ENCODE measurements at regions not wholly inside any gene's neighbourhood (a gene's known extent, or its start where the extent isn't known, plus 50 kb on each side); places are given as distances from the start of the nearest gene placed in this dataset.

DNA sequence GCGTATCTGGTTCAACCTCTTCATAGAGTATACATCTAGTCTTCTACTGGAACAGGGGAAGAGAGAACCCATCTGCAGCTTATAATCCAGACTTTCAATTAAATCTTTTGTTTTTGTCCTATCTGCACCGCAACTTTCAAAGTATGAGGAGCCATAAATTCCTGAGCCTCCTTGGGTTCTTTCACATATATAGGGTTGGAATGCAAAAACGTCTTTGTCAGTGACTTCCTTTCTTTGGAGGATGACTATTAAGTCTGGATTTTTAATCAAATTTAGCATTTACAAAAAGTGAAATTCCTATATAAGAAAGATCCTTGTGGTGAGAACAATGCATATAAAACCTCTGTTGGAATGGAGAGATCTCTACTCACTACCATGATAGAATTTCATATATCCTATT lies 370.8 kb downstream of the TMEM38B start:
- no peak overlapping the region for H3K4me3 ChIP-seq
- H3K4me1 ChIP-seq = no peaks in the 10 kb centered on the region
- intact Hi-C loops (cut with DNase I) = no loop called here
- ATAC-seq (no peak), DNase-seq (no peak)
- H3K36me3 ChIP-seq (replicated peaks in 1 of 2; ENCODE audit: insufficient read depth in 1 of 2, low read depth in 2 of 2) = no peaks in the 10 kb centered on the region
- WGBS, 2 donors = 62 to 66% methylated on average over 3 of the region's 3 CpGs
- no peaks in the 10 kb centered on the region for H3K9me3 ChIP-seq
- TF ChIP-seq POLR2A (IDR thresholded peaks at IDR 0.05) = no peak
- TF ChIP-seq, protein P1, sequence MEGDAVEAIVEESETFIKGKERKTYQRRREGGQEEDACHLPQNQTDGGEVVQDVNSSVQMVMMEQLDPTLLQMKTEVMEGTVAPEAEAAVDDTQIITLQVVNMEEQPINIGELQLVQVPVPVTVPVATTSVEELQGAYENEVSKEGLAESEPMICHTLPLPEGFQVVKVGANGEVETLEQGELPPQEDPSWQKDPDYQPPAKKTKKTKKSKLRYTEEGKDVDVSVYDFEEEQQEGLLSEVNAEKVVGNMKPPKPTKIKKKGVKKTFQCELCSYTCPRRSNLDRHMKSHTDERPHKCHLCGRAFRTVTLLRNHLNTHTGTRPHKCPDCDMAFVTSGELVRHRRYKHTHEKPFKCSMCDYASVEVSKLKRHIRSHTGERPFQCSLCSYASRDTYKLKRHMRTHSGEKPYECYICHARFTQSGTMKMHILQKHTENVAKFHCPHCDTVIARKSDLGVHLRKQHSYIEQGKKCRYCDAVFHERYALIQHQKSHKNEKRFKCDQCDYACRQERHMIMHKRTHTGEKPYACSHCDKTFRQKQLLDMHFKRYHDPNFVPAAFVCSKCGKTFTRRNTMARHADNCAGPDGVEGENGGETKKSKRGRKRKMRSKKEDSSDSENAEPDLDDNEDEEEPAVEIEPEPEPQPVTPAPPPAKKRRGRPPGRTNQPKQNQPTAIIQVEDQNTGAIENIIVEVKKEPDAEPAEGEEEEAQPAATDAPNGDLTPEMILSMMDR (IDR thresholded peaks at IDR 0.05) = no peak
- H3K27ac ChIP-seq = no peak overlapping the region
- no peaks in the 10 kb centered on the region for H3K27me3 ChIP-seq

DNA sequence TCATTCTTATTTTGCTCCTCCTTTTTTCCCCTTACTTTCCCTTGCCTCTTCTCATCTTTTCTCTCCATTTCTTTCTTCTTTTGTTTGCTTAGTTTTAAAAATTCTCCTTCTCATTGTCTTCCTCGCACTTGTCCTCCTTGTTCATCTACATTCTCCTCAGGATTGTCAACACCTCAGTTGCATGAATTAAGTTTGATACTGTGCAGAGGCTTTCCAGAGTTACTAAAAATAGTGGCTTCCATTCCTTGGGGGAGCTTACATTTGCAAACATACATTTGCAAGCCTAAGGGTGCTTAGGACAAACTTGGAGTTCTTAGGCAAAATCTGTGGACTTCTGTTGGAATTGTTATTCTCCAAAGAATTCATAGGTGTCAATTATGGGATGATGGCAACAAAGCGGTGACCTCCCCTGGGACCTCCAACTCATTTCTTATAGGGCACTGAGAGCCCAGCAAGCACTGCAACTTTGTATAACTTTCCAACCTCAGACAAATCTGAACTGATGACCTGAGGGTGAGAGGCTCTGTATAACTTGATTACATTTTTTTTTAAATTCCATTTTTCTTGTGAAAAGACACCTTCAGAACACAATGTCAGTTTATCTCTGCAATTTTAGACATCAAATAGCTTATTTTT lies 371.4 kb downstream of the TMEM38B start:
- 75 to 77% methylated on average over 2 of the region's 2 CpGs for WGBS, 2 donors

DNA sequence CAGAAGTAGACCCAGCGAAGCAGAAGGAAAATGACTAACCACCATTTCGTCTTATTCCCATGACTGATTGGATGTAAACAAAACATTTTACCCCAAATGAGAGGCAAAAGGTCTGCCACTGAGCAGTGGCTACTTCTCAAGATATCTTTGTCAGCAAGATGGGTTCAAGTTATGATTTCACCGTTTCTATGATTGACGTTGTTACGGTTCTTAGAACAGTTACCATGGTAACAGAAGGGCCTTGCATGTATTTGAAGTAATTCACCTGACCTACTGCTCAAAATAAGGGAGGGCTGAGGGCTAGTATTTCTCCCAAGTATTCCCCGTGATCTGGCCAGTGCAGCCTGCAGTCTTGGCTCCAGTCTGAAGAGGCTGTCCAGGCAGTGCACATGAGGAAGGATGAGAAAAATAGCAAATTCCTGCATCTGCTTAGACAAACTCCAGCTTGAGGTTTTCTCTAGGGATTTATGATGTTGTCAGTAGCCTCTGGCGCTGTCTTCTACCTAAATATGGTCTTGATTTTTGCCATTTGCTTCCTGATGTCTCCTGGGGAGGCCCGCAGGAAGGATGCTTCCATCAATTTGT lies 372.7 kb downstream of the TMEM38B start:
- Histone ChIP-seq H3K27me3 (no peaks in the 10 kb centered on the region), H3K36me3 (replicated peaks in 1 of 2; ENCODE audit: insufficient read depth in 1 of 2, low read depth in 2 of 2) (no peaks in the 10 kb centered on the region), H3K27ac (no peak overlapping the region), H3K4me1 (no peaks in the 10 kb centered on the region), H3K9me3 (no peaks in the 10 kb centered on the region), H3K4me3 (no peak overlapping the region)
- 60 to 62% methylated on average over 8 of the region's 8 CpGs for WGBS, 2 donors
- ATAC-seq (no peak), DNase-seq (no peak)
- TF ChIP-seq, protein P1 (IDR thresholded peaks at IDR 0.05) = no peak
- no peak for TF ChIP-seq POLR2A (IDR thresholded peaks at IDR 0.05)
- intact Hi-C loops (cut with DNase I) = no loop called here

More for the DNA sequence above, 371.4 kb downstream of the TMEM38B start:
- DNase-seq = no peak
- no peak overlapping the region for H3K27ac ChIP-seq
- no peaks in the 10 kb centered on the region for H3K9me3 ChIP-seq
- no peak overlapping the region for H3K4me3 ChIP-seq
- H3K36me3 ChIP-seq (replicated peaks in 1 of 2; ENCODE audit: insufficient read depth in 1 of 2, low read depth in 2 of 2) = no peaks in the 10 kb centered on the region
- ATAC-seq = no peak
- H3K4me1 ChIP-seq = no peaks in the 10 kb centered on the region
- no peaks in the 10 kb centered on the region for H3K27me3 ChIP-seq
- TF ChIP-seq, protein P1 (IDR thresholded peaks at IDR 0.05) = no peak
- intact Hi-C loops (cut with DNase I) = no loop called here

DNA sequence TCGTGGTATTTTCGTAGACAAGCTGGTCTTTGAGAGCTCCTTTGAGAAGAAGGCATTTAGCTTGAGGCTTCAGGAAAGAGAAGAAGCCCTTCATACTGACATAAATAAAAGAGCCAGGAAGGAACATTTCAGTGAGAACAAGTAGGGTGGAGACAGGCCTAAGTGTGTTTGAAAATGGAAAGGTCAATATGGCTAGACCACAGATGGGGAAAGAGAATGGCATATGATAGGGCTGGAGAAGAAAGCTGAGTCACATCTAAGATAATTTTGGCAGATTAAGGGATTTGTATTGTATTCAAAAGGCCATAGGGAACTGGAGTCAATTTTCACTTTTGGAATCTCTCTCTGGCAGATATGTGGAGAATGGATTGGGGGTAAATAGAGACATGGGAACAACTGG lies 374.9 kb downstream of the TMEM38B start:
- DNase-seq (no peak), ATAC-seq (no peak)
- intact Hi-C loops (cut with DNase I) = no loop called here
- no peaks in the 10 kb centered on the region for H3K27me3 ChIP-seq
- 30 to 73% methylated on average over 2 of the region's 2 CpGs for WGBS, 2 donors
- no peak overlapping the region for H3K27ac ChIP-seq
- no peaks in the 10 kb centered on the region for H3K9me3 ChIP-seq
- H3K4me3 ChIP-seq = no peak overlapping the region
- H3K36me3 ChIP-seq (replicated peaks in 1 of 2; ENCODE audit: insufficient read depth in 1 of 2, low read depth in 2 of 2) = no peaks in the 10 kb centered on the region
- no peaks in the 10 kb centered on the region for H3K4me1 ChIP-seq
- TF ChIP-seq, protein P1 (IDR thresholded peaks at IDR 0.05) = no peak
- no peak for TF ChIP-seq POLR2A (IDR thresholded peaks at IDR 0.05)

DNA sequence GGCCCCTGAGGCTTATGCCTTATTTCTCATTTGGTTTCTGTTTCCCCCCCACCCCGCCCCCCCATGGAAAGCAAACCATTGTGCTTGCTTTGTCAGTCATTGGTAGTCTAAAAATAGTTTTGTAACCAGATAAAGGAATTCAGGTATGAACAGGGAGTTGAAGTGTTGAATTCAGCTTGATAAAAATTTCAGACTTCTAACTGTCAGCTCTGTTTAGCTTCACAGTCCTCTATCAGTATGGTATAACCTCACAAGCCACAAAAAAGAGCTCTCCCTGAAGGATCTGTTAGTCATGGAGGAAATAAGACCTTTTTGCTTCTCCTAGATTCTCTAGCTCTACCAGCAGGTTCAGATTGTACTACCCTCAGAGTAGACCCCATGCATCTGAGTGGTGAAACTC lies 378.1 kb downstream of the TMEM38B start:
- WGBS, 2 donors = 6 to 33% methylated on average over 1 of the region's 1 CpG
- Histone ChIP-seq H3K9me3 (no peaks in the 10 kb centered on the region), H3K27me3 (no peaks in the 10 kb centered on the region), H3K27ac (no peak overlapping the region), H3K36me3 (replicated peaks in 1 of 2; ENCODE audit: insufficient read depth in 1 of 2, low read depth in 2 of 2) (no peaks in the 10 kb centered on the region), H3K4me3 (no peak overlapping the region), H3K4me1 (no peaks in the 10 kb centered on the region)
- DNase-seq (no peak), ATAC-seq (no peak)
- intact Hi-C loops (cut with DNase I) = no loop called here
- TF ChIP-seq, protein P1 (IDR thresholded peaks at IDR 0.05) = no peak
- no peak for TF ChIP-seq POLR2A (IDR thresholded peaks at IDR 0.05)
